H9 (cell line): ENCODE measurements at regions not wholly inside any gene's neighbourhood (a gene's known extent, or its start where the extent isn't known, plus 50 kb on each side); places are given as distances from the start of the nearest gene placed in this dataset.

Experiments used
- DNase-seq: peaks from one replicate; pipeline ENCODE4 v3.0.0-alpha.2; 2017
- H2AFZ ChIP-seq: one replicate; pipeline ENCODE4 v1.6.1; 2013; ENCODE audit warnings: mild to moderate bottlenecking, low read length, control low read depth, moderate library complexity
- H2AK5ac ChIP-seq: 2 replicates; pipeline ENCODE4 v1.6.1; 2013; ENCODE audit warnings: low read length, control low read depth, mixed read lengths; ENCODE audit not compliant: insufficient read length
- H2BK120ac ChIP-seq: one replicate; pipeline ENCODE4 v1.6.1; 2013; ENCODE audit warnings: low read depth, mild to moderate bottlenecking, low read length, control low read depth, inconsistent platforms; ENCODE audit not compliant: poor library complexity, severe bottlenecking
- H2BK12ac ChIP-seq: 2 replicates; pipeline ENCODE4 v1.6.1; 2013; ENCODE audit warnings: low read length, control low read depth, mixed read lengths, low read depth; ENCODE audit not compliant: insufficient read length
- H2BK15ac ChIP-seq: 2 replicates; pipeline ENCODE4 v1.6.1; 2013; ENCODE audit warnings: low read depth, low read length, control low read depth
- H2BK20ac ChIP-seq: one replicate; pipeline ENCODE4 v1.6.1; 2013; ENCODE audit warnings: low read depth, mild to moderate bottlenecking, low read length, control low read depth, inconsistent platforms; ENCODE audit not compliant: poor library complexity, severe bottlenecking
- H2BK5ac ChIP-seq: 2 replicates; pipeline ENCODE4 v1.6.1; 2013; ENCODE audit warnings: low read length, control low read depth, mixed read lengths; ENCODE audit not compliant: insufficient read length
- H3K14ac ChIP-seq: 2 replicates; pipeline ENCODE4 v1.6.1; 2013; ENCODE audit warnings: low read length, control low read depth; ENCODE audit not compliant: insufficient read depth
- H3K18ac ChIP-seq: 2 replicates; pipeline ENCODE4 v1.6.1; 2013; ENCODE audit warnings: low read depth, mild to moderate bottlenecking, mixed read lengths, low read length, control low read depth; ENCODE audit not compliant: insufficient read length
- H3K23ac ChIP-seq: 2 replicates; pipeline ENCODE4 v1.6.1; 2013; ENCODE audit warnings: low read length, control low read depth, mixed read lengths, low read depth; ENCODE audit not compliant: insufficient read length
- H3K23me2 ChIP-seq: 2 replicates; pipeline ENCODE4 v1.6.1; 2013; ENCODE audit warnings: low read depth, mild to moderate bottlenecking, mixed read lengths, low read length, control low read depth; ENCODE audit not compliant: insufficient read length, poor library complexity, severe bottlenecking
- H3K27ac ChIP-seq: 2 replicates; pipeline ENCODE4 v1.5.1; 2013; ENCODE audit warnings: low read length, control low read depth, mixed read lengths, low read depth; ENCODE audit not compliant: insufficient read length
- H3K27me3 ChIP-seq: 2 replicates; pipeline ENCODE4 v1.6.1; 2013; ENCODE audit warnings: low read length, control low read depth, inconsistent platforms; ENCODE audit not compliant: insufficient read depth
- H3K4ac ChIP-seq: 2 replicates; pipeline ENCODE4 v1.6.1; 2013; ENCODE audit warnings: low read depth, mild to moderate bottlenecking, control low read depth, inconsistent platforms, low read length, moderate library complexity
- H3K4me1 ChIP-seq: 2 replicates; pipeline ENCODE4 v1.6.1; 2013; ENCODE audit warnings: low read length, control low read depth, inconsistent platforms; ENCODE audit not compliant: insufficient read depth
- H3K4me2 ChIP-seq: 2 replicates; pipeline ENCODE4 v1.6.1; 2013; ENCODE audit warnings: low read length, control low read depth, mixed read lengths; ENCODE audit not compliant: insufficient read length, insufficient read depth
- H3K56ac ChIP-seq: 2 replicates; pipeline ENCODE4 v1.6.1; 2013; ENCODE audit warnings: low read depth, mild to moderate bottlenecking, mixed read lengths, low read length, control low read depth; ENCODE audit not compliant: insufficient read length
- H3K79me1 ChIP-seq: 2 replicates; pipeline ENCODE4 v1.6.1; 2013; ENCODE audit warnings: low read depth, mild to moderate bottlenecking, moderate library complexity, low read length, control low read depth, inconsistent platforms; ENCODE audit not compliant: insufficient read depth, poor library complexity, severe bottlenecking
- H3K79me2 ChIP-seq: 2 replicates; pipeline ENCODE4 v1.6.1; 2013; ENCODE audit warnings: low read length, control low read depth, inconsistent platforms; ENCODE audit not compliant: insufficient read depth
- H3K9ac ChIP-seq: 2 replicates; pipeline ENCODE4 v1.6.1; 2013; ENCODE audit warnings: low read length, control low read depth, mixed read lengths; ENCODE audit not compliant: insufficient read length; ENCODE audit errors: extremely low read depth
- H3K9me3 ChIP-seq: one replicate; pipeline ENCODE4 v1.6.1; 2013; ENCODE audit warnings: low read depth, low read length, inconsistent platforms; ENCODE audit not compliant: control insufficient read depth
- H3T11ph ChIP-seq: one replicate; pipeline ENCODE4 v1.6.1; 2013; ENCODE audit warnings: mild to moderate bottlenecking, low read length, control low read depth, inconsistent platforms
- H4K20me1 ChIP-seq: one replicate; pipeline ENCODE4 v1.6.1; 2013; ENCODE audit not compliant: control insufficient read depth, insufficient read length, insufficient read depth
- H4K5ac ChIP-seq: 2 replicates; pipeline ENCODE4 v1.6.1; 2013; ENCODE audit warnings: low read depth, mild to moderate bottlenecking, mixed read lengths, low read length, control low read depth; ENCODE audit not compliant: insufficient read length
- H4K8ac ChIP-seq: replicated peaks from 2 replicates; pipeline ENCODE4 v1.6.1; 2013; ENCODE audit warnings: low read length, control low read depth, mixed read lengths, low read depth; ENCODE audit not compliant: insufficient read length
- H4K91ac ChIP-seq: 2 replicates; pipeline ENCODE4 v1.6.1; 2013; ENCODE audit warnings: low read depth, mild to moderate bottlenecking, moderate library complexity, mixed read lengths, low read length, control low read depth; ENCODE audit not compliant: insufficient read length
- H3K27ac Mint-ChIP-seq, 3 experiments: 2 replicates in 2 of 3; 3 replicates in 1 of 3; pipeline ENCODE4 v1.8.0; 2020 to 2021; ENCODE audit warnings: mixed read lengths in 3 of 3, mild to moderate bottlenecking in 1 of 3, moderate library complexity in 1 of 3
- H3K27me3 Mint-ChIP-seq: 2 replicates; pipeline ENCODE4 v1.8.0; 2021; ENCODE audit warnings: low read depth, mild to moderate bottlenecking, moderate library complexity, mixed read lengths
- H3K36me3 Mint-ChIP-seq, 3 experiments: 2 replicates in 2 of 3; 3 replicates in 1 of 3; pipeline ENCODE4 v1.8.0; 2020 to 2021; ENCODE audit warnings: low read depth in 3 of 3, mixed read lengths in 3 of 3; ENCODE audit not compliant: insufficient read depth in 1 of 3
- H3K4me1 Mint-ChIP-seq, 2 experiments: 2 replicates each; pipeline ENCODE4 v1.8.0; 2020; ENCODE audit warnings: mixed read lengths in 2 of 2
- H3K4me3 Mint-ChIP-seq, 2 experiments: 2 replicates in 1 of 2; 3 replicates in 1 of 2; pipeline ENCODE4 v1.8.0; 2020 to 2021; ENCODE audit warnings: mild to moderate bottlenecking in 2 of 2, mixed read lengths in 2 of 2, moderate library complexity in 1 of 2
- H3K9me3 Mint-ChIP-seq, 2 experiments: 2 replicates in 1 of 2; 3 replicates in 1 of 2; pipeline ENCODE4 v1.8.0; 2020; ENCODE audit warnings: mild to moderate bottlenecking in 2 of 2, mixed read lengths in 2 of 2, moderate library complexity in 1 of 2
- CTCF ChIP-seq: fragments of 200-600 bp; sonication (generic); conservative IDR thresholded peaks from 3 replicates; pipeline ENCODE4 v1.8.0; 2021; ENCODE audit warnings: antibody characterized with exemption, mild to moderate bottlenecking
- WGBS: extraction: QIAGEN DNeasy Blood & Tissue Kit; methylation state at CpG from one replicate; pipeline ENCODE4 v1.1.7; 2013; ENCODE audit warnings: missing lambda C conversion rate, low lambda C conversion rate, mixed read lengths; ENCODE audit not compliant: insufficient read length; ENCODE audit errors: extremely low coverage; 5-methylcytosine and 5-hydroxymethylcytosine counted together

- H3K23ac ChIP-seq, result no peak overlapping the region
- H3K4me1 Mint-ChIP-seq, result peaks cover 0 to 10% of the 10 kb centered on the region in 2 experiments; a peak in 2 of 4 replicates
- DNase-seq, result no peak
- H3K4ac ChIP-seq, result no peak overlapping the region
- no peak overlapping the region for H3K56ac ChIP-seq
- peaks cover 0 to 9% (median 2%) of the 10 kb centered on the region in 3 experiments; a peak in 2 of 7 replicates for H3K36me3 Mint-ChIP-seq
- H4K20me1 ChIP-seq, result no peaks in the 10 kb centered on the region
- no peak overlapping the region for H3K9ac ChIP-seq
- no peaks in the 10 kb centered on the region for H3K79me2 ChIP-seq
- H2AK5ac ChIP-seq, result no peak overlapping the region
- no peak overlapping the region for H3K18ac ChIP-seq
- H3K27me3 ChIP-seq, result no peaks in the 10 kb centered on the region
- H3K4me2 ChIP-seq, result no peak overlapping the region
- H2AFZ ChIP-seq, result no peak overlapping the region
- H4K91ac ChIP-seq, result no peak overlapping the region
- no peak overlapping the region for H3K4me3 Mint-ChIP-seq
- H3K4me1 ChIP-seq, result no peaks in the 10 kb centered on the region
- H3K9me3 ChIP-seq, result peaks cover 4% of the 10 kb centered on the region
- H3K23me2 ChIP-seq, result no peaks in the 10 kb centered on the region
- no peak overlapping the region for H3K27ac Mint-ChIP-seq
- H4K8ac ChIP-seq, result no peak overlapping the region
- peaks cover 11% of the 10 kb centered on the region for H3K27me3 Mint-ChIP-seq
- WGBS, result no CpG with 5 or more reads among the region's 10 CpGs
- no peak overlapping the region for H2BK120ac ChIP-seq
- no peak for TF ChIP-seq CTCF
- H3T11ph ChIP-seq, result no peak overlapping the region
- no peaks in the 10 kb centered on the region for H3K79me1 ChIP-seq
- H2BK5ac ChIP-seq, result no peak overlapping the region
- no peak overlapping the region for H2BK12ac ChIP-seq
- no peak overlapping the region for H4K5ac ChIP-seq
- no peak overlapping the region for H3K27ac ChIP-seq
- H3K14ac ChIP-seq, result no peak overlapping the region
- peaks cover 5 to 7% of the 10 kb centered on the region in 2 experiments; a peak in 4 of 5 replicates for H3K9me3 Mint-ChIP-seq
- H2BK20ac ChIP-seq, result no peak overlapping the region
- no peak overlapping the region for H2BK15ac ChIP-seq
Observed at GRCh38 chr16:86876499-86876898, 298.1 kb downstream of the FOXL1 start.
